Body of pancreas (tissue), 4 donors: ENCODE measurements at regions not wholly inside any gene's neighbourhood (a gene's known extent, or its start where the extent isn't known, plus 50 kb on each side); places are given as distances from the start of the nearest gene placed in this dataset.

Source experiments
- POLR2A ChIP-seq, 3 donors: fragments of 450-650 bp; IDR thresholded peaks; one replicate each; pipeline ENCODE4 v1.6.1; 2016; ENCODE audit warnings: antibody characterized with exemption in 3 of 3, mild to moderate bottlenecking in 2 of 3
- TF ChIP-seq, protein P1 (sequence below), 7 experiments: fragments of 450-650 bp in 4 of 7; fragments of 200-600 bp in 3 of 7; sonication (generic) in 3 of 7; IDR thresholded peaks; one replicate each; pipeline ENCODE4 v1.5.1; 2016 to 2019; ENCODE audit warnings: antibody characterized with exemption in 7 of 7

- TF ChIP-seq, protein P1, sequence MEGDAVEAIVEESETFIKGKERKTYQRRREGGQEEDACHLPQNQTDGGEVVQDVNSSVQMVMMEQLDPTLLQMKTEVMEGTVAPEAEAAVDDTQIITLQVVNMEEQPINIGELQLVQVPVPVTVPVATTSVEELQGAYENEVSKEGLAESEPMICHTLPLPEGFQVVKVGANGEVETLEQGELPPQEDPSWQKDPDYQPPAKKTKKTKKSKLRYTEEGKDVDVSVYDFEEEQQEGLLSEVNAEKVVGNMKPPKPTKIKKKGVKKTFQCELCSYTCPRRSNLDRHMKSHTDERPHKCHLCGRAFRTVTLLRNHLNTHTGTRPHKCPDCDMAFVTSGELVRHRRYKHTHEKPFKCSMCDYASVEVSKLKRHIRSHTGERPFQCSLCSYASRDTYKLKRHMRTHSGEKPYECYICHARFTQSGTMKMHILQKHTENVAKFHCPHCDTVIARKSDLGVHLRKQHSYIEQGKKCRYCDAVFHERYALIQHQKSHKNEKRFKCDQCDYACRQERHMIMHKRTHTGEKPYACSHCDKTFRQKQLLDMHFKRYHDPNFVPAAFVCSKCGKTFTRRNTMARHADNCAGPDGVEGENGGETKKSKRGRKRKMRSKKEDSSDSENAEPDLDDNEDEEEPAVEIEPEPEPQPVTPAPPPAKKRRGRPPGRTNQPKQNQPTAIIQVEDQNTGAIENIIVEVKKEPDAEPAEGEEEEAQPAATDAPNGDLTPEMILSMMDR (IDR thresholded peaks at IDR 0.05) = no peak
- TF ChIP-seq POLR2A (IDR thresholded peaks at IDR 0.05) = no peak
Measured at GRCh38 chr1:191798178-191798577, 360.1 kb upstream of the RGS18 start.
